HG02678 (cell line): ENCODE measurements at regions not wholly inside any gene's neighbourhood (a gene's known extent, or its start where the extent isn't known, plus 50 kb on each side); places are given as distances from the start of the nearest gene placed in this dataset.

Experiments used
- ATAC-seq: cut with Tn5 transposase; IDR thresholded peaks from one replicate; pipeline ENCODE4 v1.9.1; 2021; ENCODE audit warnings: mild to moderate bottlenecking, moderate library complexity; ENCODE audit not compliant: unreplicated experiment

DNA sequence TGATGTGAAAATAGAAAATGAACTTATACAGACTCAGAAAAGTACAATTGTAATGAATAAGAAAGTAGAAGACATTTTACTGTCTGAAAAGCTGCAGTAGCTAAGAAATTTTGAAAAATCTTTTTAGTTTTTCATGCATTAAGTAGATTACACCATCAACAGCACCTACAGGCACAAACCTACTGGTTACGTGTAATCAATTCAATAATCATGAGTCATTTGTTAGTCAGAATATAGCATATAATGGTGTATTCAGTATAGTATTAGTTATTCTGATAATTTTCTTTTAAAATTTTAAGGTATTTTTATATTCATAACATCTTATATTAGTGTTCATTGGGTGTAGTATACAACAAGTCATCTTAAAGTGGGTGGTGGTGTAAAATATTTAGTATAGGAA, 550.5 kb upstream of the GBE1 start:
- ATAC-seq: no peak

DNA sequence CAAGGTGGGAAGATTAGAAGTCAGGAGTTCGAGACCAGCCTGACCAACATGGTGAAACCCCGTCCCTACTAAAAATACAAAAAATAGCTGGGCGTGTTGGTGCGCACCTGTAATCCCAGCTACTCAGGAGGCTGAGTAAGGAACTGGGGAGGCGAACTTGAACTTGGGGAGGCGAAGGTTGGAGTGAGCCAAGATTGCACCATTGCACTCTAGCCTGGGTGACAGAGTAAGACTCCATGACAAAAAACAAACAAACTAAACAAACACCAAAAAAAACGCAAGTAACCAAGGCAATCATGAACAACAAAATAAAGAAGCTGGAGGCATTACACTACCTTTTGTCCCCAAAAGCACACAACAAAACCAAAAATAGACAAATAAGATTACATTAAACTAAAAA, 547.3 kb upstream of the GBE1 start:
- ATAC-seq: no peak

DNA sequence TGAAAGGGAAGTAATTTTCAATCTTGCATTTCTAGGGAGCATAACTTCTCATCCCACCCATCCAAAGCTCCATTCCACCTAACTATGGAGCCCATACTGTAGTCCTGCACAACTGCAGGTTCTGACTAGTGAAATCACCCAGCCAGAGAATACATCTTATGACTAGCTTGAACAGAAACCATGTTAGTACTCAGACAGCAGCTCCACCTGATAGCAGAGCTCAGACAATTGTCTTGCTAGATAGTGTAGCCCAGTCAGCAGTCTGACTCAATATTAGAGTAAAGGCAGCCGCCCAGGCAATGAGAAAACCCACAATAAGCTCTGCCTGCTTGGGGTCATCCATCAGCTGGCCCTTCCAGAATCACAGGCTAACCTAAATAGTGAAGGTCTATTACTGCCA, 544.7 kb upstream of the GBE1 start:
- ATAC-seq: no peak

DNA sequence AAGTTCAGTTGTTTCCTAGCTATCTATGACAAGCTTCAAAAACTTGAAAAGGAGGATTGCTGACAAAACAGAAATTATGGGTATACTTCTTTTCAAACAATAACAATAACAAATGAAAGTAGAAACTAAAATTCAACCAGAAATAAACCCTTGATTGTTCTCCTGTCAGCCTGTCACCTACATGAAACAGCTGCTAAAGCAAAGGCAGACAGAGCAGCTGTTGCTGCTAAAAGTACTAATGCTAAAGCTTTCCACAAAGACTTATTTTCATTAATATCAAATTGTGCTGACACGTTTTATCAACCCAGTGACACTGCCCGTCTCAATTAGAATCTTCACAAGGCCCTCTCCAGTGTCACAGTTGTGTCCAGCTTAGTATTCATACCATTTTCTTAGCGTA, 533.2 kb upstream of the GBE1 start:
- ATAC-seq: peak; percentile 41

DNA sequence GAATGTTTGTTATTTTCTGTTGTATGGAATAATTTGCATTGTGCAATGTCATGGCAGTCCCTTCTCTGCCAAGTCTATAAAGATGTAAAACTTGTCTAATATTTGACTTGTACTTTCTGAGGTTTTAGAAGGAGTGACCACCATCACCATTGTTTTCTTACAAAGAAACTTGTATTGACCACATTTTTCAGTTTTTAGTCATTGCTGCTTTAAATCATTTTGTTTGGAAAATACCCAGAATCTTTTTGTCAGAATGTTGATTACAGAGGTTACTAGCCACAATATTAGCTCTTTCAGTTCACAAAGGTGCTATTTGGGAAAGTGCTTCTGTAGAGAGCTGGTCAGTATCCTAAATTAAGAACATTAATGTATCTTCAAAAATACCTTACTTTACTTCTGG, 532.4 kb upstream of the GBE1 start:
- peak; percentile 84 for ATAC-seq

DNA sequence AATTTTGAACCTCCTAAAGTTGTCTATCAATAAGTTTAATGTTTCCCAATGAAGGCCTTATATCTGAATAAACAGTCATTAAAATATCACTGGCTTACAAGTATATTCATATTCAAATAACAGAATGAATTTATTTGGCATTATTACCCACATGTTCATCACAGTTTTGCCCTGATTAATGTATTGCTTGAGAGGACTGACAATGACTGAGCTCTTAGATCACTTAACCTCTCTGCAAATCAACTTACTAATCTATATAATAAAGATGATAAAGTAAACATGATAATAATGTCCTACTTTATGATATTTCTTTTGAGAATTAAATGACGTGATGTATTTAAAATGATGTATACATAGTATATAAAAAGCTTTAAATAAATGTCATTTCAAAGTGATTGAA, 532.0 kb upstream of the GBE1 start:
- ATAC-seq: no peak

DNA sequence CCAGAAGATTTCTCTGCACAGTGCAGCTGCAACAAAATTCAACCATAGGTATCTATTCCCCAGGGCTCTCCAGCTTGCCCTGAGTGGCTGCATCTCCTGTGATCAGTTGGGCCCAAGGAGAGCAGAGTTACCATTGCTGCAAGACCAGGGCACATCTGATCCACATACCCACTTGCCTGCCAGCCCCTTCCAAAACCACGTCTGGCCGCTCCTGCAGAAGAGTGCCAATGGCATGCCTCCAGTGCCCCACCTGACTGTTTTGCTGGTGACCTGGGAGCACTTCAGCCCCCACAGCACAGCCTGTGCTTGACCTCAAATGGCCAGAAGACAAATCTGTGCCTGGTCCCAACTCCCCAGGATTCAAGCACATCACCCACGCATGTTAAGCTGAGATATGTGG, 526.1 kb upstream of the GBE1 start:
- no peak for ATAC-seq

DNA sequence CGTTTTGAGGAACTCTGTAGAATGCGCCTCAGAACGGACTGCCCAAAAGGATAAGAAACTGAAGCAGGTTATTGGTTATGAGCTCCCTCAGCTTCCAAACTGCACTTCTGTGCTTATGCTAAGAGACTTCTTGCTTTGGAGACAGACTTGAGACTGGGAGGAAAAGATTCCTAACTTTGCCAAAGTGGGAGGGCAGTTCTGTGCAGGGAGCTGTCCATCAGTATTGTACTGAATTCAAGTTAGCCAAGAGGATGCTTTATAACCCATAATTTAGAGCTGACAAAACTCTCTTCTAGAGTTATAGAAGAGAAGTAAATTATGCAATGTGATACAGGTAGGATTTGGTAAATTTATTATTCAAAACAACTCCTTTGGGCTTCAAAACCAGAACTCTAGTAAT, 519.8 kb upstream of the GBE1 start:
- no peak for ATAC-seq

DNA sequence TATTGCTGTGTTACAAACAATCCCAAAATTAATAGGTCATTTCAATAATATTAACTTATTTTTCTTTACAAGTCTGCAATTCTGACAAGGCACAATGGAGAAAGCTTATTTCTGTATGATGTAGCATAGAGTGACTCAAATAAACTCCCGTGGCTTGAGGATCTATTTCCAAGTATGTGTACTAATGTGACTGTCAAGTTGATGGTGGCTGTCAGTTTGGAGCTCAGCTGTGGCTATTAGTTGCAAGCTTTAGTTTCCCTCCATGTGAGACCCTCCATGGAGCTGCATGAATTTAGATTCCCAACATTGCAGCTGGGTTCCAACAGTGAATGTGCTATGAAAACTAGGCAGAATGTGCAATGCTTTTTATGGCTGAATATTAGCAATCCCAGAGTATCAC, 515.5 kb upstream of the GBE1 start:
- no peak for ATAC-seq

DNA sequence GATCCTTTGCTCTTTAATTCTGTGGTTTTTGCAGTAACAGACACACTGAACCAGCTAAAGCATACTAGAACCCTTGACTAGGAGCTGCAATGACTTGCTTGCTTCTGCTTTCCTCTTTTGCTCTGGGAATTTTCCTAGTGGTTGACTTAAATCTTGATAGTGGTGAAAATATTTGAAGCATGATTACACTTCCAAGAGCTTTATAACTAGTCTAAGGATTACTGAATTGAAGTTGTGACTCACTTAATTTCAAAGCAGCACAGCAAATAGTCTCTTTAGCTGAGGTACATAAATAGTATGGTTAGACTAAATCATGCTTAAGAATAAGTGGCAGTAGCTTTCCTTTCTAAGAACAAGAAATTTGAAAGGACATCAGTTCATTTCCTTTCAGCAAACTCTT, 513.5 kb upstream of the GBE1 start:
- no peak for ATAC-seq

DNA sequence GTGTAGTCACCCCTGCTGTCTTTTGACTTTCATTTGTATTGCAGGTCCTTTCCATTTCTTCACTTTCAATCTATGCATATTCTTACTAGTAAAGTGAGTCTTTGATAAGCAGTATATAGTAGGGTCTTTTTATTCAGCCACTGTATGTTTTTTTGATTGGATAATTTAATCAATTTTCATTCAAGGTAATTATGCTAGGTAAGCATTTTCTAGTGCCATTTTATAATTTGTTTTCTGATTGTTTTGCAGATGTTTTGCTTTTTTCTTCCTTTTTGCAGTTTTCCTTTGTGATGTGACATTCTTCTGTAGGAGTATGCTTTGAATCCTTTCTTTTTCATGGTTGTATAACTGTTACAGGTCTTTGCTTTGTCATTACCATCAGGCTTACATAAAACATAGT, 504.3 kb upstream of the GBE1 start:
- ATAC-seq: no peak

DNA sequence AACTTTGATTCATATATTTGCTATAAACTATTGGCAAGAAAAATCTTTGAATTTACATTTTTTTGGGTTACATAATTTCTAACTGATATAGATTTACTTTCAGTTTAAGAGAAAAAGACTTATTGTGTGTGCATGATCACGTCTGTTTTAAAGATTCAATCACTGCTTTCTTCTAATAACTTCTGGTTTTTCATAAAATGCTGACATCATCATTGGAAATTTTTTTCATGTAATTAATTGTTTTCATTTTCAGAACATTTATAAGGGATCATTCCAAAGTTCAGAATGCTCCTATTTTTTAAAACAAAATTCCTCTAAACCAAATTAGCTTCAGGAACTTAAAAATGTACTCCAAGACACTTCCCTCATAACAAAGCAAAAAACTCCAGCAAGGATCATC, 500.7 kb upstream of the GBE1 start:
- no peak for ATAC-seq

DNA sequence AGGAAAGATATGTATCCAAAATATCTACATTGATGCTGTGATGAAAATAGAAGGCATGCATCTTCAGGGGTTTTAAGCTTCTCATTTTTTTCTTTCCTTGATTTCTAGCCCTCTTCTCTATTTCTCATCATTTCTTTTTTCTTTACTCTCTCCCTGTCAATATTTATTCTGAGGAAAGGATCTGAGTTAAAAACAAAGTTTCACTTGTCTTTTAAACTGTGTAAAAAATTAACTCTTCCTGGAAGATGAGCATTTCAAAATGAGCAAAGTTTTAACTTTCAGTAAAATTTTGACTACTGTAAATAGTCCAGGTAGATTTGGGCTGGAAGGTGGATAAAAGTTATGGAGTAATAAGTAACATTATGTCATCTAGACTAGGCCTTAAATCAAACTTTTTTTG, 500.2 kb upstream of the GBE1 start:
- no peak for ATAC-seq

DNA sequence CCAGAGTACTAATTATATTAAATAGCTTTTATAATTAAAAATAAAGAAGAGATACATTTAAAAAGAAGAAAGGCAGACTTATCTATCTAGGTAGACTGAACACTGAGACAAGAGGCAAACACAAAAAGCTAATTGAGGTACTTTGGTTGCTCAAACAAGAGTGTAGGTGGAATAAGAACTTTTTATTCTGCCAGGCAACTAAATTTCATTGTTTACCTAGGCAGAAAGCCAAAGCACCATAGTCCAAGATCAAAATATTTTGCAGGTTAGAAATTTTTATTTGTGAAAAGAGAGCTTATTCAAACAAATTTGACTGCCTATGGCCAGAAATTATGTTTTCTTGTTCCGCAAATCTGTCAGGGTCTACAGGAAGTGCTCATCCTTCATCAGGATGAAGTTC, 499.6 kb upstream of the GBE1 start:
- no peak for ATAC-seq

DNA sequence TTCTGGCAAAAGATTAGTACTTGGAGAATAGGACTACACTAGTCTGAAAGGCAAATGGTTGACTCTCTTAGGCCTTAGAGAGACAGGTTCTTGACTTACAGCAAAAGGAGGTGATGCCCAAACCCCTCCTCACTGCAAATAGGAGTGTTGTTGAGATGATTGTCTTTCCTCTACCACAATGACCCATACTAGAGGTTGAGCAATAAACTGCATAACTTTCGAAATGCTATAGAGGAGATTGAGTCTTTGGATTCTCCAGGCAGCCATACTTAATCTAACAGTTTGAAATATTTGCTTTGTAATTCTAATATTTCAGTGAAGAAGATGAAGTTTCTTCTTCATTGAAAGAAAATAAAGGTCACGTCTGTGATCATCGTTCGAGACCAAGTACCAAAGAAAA, 498.5 kb upstream of the GBE1 start:
- ATAC-seq: no peak

DNA sequence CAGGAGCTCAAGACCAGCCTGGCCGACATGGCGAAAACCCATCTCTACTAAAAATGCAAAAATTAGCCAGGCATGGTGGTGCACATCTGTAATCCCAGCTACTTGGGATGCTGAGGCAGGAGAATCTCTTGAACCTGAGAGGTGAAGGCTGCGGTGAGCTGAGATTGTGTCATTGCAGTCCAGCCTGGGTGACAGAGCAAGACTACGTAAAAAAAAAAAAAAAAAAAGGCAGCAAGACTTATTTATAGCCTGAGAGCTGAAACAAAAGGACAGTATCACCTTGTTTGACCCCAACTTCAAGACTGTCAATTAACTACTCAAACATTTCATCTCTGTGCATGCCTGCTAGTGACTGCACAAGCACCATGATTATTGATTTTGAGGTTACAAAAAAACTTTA, 478.9 kb upstream of the GBE1 start:
- no peak for ATAC-seq

DNA sequence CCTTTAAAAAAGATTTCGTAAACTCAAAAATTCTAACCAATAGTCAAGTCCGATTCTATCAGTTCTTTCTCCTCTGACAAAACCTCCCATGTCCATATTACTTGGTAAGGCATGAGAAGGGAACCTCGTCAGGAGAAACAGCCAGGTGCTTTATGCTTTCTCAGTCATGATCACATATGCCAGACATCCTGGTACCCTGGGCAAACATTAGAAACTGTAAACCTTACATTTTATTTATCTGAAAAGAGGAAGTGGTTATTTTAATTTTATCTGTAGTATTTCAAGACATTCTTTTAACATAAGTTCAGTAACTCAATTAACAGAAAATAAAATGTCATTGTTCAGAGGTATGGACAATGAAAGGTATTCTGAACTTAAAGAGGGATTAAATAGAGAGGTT, 474.8 kb upstream of the GBE1 start:
- no peak for ATAC-seq

DNA sequence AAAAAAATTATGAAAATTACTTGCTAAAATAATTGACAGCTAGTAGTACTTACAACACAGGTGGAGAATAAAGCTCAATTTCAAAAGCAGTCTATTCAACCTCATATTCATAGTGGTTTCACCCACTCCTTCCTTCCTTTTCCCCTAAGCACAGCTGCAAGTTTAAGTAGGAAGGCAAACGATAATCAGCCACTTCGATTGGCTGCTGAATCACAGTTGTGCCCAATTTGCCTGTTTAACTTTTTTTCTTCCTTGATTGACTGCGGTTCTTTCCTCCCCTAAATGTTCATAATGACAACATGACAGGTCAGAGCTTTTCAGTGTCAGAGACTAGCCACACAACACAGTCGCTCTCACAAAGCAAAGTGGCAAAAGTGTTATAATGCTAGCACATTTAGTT, 468.0 kb upstream of the GBE1 start:
- peak; percentile 86 for ATAC-seq

DNA sequence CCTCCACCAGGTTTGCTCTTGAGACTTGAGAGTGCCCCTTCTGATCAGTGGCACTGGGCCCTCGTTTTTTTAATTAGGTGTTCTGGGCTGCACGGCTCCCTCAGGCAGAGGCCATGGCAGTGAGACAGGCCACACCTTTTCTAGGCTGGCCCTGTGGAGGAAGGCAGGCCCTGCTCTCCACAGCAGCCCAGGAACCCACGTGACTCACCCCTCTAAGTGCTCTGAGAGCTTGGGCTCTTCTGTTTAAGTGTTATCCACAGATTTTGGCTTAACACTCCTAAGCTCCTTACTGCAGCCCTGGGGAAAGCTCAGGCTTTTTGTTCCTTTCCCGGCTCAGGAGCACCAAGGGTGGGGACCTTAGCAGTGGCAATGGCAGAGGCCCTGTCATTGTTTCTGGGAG, 463.2 kb upstream of the GBE1 start:
- no peak for ATAC-seq

DNA sequence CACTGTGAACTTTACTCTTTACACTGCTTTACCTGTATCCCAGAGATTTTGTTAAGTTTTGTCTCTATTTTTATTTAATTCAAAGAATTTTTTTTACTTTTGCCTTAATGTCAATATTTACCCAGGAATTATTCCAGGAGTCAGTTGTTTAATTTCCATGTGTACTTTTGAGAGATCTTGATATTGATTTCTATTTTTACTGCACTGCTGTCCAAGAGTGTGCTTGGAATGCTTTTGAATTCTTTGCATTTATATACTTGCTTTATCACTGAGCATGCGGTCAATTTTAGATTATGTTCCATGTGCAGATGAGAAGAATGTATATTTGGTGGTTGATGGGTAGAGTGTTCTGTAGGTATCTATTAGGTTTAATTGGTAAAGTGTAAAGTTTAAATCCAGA, 461.0 kb upstream of the GBE1 start:
- no peak for ATAC-seq

DNA sequence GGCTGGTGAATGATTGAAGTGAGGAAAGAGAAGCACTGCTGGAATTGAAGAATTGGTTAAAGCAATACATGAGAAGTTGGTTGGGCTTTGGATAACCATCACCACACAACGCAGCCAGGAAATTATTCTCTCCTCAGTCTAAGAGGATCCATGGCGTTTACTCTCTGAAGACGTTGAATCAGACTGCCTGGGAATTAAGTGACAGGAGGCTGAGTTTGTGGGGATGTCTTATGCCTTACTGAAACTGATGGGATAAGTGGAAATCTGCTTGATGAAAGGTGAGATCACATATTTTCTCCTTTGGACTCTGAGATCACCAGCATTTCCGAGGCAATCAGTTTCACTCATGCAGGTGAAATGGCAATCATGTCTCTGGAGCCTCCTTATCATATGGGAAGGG, 456.1 kb upstream of the GBE1 start:
- no peak for ATAC-seq

DNA sequence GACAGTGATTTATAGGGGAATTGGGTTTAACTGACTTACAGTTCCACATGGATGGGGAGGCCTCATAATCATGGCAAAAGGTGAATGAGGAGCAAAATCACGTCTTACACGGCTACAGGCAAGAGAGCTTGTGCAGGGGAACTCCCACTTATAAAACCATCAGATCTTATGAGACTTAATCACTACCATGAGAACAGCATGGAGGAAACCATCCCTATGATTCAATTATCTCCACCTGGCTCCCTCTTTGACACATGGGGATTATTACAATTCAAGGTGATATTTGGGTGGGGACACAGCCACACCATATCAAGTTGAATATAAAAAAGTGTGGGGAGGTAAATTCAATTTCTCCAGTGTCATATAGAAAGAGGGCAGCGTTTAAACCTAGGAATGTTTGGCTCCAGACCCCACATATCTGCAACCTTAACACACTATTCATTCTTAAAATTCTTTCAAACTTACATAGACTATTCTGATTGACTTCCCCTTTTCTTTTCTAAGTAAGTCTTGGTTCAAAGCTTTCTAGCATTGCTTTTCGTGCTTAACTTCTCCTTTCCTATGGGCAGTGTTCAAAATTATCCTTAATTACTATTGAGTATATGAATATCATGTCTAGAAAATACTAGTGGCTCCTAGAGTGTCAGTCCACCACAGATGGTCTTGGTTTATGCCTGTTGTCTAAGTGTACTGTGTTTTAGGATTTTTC, 446.7 kb upstream of the GBE1 start:
- ATAC-seq: no peak

DNA sequence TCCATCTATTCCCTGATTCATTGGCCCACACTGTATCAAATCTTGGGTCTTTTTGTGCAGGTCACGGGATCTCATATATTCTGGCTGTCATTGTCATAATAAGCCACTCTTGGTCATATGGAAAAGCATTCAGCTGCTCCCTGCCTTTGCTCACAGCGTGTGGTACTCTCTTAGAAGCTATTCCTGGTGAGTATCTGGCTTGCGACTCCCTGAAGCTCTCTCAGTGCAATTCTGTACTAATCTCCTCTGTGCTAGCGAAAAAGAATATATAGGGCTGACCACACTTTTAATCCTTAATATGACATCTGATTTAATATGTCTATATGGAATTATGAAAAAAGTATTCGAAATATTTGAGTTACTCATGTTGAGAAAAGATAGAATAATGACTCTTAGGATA, 440.8 kb upstream of the GBE1 start:
- ATAC-seq: no peak

DNA sequence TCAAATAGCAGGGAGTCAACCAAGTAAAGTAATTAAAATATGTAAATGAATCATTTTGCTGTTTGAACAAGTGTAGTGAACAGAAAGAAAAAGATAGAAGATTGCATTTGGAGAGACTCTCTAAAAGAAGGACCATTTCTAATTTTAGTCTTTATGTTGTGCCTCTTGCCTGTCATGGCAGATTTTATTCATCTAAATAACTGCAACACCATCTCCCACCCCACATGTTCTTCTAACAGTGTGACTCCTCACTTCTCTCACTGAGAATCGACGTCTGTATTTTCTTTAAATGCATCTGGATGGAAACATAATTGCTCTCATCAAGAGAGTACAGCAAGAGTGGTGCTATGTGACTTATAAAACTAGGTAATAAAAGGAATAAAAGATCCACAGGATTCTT, 439.9 kb upstream of the GBE1 start:
- ATAC-seq: no peak
